NCI-H69 (cell line): ENCODE measurements at regions not wholly inside any gene's neighbourhood (a gene's known extent, or its start where the extent isn't known, plus 50 kb on each side); places are given as distances from the start of the nearest gene placed in this dataset.

ENCODE experiments used
- DNase-seq: peaks from one replicate; lab custom pipeline; 2025; lab: John Stamatoyannopoulos, UW

DNA sequence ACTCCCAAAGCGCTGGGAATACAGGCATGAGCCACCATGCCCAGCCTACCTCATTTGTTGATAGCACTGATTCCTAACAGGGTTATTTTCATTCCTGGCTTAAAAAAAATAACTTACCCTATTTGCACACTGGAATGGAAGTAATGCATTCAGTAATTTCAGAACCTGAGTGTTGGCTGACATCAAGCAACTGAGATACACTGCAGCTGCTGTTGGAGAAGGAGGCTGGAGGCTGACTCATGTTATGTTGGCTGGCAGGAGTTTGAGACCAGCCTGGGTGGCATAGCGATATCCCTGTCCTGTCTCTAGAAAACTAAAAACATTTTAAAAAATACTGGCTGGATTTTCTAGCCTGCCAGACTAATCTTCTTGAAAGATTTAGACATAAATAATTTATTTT, 385.1 kb upstream of the MEX3C start:
- no peak for DNase-seq

- DNase-seq: no peak
Observed at GRCh38 chr18:51588616-51589015, 391.1 kb upstream of the MEX3C start.

GRCh38 chr18:51593931-51594330, 396.4 kb upstream of the MEX3C start:
- DNase-seq: no peak

DNA sequence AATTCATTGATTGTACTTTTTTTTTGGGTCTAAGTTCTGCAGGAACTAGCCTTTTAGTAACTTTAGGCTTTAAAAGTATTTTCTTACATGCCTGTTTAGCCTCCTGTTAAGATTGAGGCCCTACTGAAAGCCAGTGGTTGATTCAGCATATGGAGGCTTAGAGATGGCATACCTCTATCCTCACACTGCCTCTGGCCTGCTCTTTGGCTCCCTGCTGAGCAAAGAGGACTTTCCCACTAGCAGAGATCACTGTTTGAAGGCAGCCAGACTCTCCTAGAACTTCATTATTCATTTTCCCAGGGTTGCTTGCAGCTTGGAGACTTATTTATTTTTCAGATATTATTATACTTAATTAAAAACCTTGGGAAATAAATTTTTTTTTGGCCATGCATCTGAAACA, 405.6 kb upstream of the MEX3C start:
- DNase-seq: peak; percentile 87

DNA sequence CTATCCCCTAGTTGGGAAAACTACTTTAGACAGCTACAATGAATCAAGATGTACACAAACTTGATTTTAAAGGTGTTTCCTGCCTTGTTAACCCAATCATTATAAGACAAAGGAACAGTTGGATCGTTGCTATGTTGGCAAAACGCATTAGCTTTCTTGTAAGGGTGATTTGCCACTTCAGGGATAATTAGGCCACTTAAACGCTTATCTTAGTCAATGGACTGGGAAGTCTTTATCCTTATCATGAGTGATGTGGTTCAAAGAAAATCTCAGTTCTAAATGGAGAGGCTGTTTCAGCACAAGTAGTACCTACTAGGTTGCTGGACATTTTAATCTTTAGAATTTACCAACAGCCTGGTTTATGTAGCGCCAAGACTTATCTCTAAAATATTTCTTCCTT, 406.1 kb upstream of the MEX3C start:
- peak; percentile 95 for DNase-seq

DNA sequence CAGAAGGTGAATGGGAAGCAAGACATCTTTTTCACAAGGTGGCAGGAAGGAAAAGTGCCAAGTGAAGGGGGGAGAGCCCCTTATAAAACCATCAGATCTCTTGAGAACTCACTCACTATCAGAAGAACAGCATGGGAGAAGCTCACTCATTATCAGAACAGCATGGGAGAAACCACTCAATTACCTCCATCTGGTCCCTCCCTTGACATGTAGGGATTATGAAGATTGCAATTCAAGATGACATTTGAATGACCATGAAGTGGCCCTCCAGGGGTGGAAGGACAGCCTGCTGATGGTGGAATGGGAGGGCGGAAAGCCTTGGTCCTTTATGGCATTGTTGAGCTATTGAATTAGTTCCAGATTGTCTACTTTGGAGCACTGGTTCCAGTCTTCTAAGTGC, 413.0 kb upstream of the MEX3C start:
- DNase-seq: peak; percentile 60

DNA sequence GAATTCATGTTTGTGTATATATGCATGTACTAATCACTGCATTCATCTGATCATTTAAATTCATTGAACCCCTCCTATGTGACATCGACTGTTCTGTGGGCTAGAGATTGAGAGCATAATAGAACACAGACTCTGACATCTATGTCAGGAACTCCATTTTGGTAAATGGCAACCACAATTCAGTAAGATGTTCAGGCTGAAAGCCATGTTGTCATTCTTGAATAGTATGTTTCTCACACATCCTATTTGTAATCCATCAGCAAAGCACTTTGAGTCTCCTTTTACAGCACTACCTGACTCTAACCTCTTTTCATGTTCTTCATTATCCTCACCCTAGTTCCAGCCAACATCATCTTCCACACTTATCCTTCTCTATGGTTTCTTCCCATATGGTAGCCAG, 413.8 kb upstream of the MEX3C start:
- no peak for DNase-seq

DNA sequence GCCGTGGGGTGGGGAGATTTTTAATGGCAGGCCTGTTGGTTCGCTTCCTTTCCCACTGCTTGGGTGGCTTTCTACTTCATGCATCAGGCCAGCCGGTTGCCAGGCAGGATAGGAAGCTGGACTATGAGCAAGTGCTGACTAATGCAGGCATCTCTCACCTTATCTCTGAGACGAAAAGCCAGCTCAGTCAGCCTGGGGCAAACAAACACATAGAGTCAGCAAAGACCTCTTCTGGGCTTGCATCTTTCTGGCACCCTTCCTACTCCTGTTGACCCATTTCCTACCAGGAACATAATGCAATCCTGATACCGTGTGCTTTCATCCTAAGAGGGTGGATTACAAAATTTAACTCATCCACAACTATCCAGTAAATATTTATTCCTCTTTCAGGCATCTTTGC, 416.6 kb upstream of the MEX3C start:
- peak; percentile 33 for DNase-seq

DNA sequence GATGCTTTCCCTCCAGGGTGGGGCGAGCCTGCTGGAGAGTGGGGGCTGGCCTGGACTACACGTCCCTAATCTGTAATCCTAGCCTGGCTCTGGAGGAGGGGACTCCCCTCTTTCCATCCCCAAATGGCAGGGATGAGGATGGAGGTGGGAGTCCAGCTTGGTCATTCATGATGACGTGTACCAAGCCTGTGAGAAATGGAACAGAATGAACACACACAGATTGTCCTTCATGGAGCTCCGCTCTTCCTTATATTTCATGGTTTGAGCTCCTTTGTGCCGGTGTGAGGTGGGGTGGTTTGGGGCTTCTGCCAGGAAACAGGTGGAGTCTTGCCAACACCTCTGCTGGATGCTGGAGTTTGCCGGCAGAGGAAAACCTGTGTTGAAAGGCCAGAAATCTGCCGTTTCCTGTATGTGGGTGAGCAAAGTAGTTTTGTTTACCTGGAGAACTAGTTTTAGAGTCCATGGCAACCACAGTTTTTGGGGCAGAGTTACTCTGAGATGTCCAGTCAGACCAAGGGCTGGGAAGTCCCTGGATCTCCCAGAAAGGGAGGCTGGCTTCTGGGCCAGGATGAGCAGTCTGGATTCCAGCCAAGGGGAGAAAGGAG, 417.6 kb upstream of the MEX3C start:
- peak; percentile 95 for DNase-seq

- DNase-seq: no peak
Observed at GRCh38 chr18:51617167-51617566, 419.7 kb upstream of the MEX3C start.

- peak; percentile 17 for DNase-seq
Observed at GRCh38 chr18:51617572-51618260, 420.2 kb upstream of the MEX3C start.

GRCh38 chr18:51619283-51619682, 421.8 kb upstream of the MEX3C start:
- DNase-seq: no peak

DNA sequence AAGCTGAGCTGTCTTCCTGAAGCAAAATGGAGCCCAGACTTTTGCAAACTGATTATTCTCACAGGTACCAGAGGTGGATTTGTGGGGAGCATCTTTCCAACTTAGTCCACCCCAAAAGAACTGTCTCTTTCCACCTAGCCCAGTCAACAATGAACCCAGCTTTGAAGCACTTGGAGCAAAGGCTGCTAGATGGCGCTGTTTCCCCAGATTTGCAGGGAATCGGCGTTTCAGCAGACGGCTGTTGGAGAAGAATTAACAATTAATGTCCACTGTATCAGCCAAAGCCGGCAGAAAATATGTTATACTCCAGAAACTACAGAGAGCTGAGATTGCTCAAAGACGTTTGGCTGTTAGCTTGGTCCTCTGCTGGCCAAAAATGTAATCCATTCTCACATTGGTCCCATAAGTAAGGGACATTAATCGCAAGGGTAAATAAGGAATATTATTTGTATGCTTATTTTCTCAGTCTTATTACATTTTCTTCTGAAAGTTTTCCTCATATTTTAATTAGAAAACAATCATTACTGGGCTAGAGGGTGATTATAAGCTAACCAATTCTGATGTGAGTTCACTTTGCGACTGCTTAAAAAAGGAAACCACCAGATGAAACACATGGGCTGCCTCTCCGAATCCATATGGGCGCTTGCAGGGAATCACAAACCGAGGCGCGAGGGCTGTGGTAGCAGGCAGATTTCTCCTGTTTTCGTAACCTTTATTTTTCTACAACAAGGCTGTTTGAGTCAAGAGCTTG, 423.8 kb upstream of the MEX3C start:
- DNase-seq: peak; percentile 94

- DNase-seq: peak; percentile 86
Observed at GRCh38 chr18:51621864-51622160, 424.3 kb upstream of the MEX3C start.

- peak; percentile 100 for DNase-seq
Observed at GRCh38 chr18:51622702-51623101, 425.2 kb upstream of the MEX3C start.

DNA sequence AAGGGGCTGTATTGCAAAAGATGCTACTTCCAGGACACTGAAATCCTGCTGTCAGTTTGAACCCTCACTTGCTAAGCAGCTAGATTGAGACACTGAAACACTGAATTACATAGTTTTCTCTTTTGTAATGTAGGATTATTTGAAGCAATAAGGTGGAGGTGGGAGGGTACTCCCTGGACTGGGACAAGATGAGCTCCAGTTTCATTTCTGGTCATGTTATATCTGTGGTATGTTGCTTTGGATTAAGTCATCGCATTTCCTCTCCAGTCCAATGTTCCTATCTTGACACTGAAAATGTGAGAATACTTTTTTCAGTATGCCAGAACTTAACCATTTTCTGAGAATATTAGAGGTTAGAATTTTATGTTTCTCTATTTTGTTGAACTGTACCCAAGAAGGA, 426.2 kb upstream of the MEX3C start:
- peak; percentile 62 for DNase-seq

GRCh38 chr18:51630706-51631105, 433.2 kb upstream of the MEX3C start:
- no peak for DNase-seq

DNA sequence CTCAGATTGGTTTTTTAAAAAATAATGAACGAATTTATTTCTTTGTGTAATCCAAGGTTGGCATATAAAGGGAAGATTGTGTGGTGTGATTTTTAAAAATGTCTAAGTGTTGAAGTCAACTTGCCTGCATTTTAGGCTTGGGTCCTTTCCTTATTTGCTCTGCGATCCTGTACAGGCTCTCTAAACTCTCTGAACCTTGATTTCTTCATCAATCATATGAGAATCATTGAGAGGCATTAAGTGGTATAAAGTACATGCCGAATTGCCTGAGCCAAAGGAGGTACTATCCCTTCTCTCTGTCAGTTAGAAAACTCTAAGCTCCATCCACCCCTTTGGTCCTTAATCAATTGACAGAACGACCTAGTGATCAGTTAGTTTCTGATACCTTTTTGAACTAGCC, 440.4 kb upstream of the MEX3C start:
- no peak for DNase-seq

DNA sequence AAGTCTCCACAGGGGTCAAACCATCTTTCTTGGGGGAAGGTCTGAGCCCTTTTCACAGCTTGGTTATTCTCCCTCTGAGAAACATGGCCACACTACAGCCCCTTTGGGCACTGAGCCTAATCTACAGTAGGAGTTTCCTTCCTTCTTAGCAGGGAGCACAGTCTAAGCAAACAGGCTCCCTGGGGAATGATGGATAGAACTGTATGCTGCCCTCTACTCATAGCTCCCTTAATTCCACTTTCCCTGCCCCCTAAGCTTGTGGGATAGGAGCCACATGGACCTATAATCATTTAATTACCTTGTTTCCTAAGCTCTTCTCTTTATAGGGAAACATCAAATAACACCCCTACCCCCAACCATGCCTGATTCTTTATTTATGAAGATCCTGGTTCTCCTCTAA, 442.1 kb upstream of the MEX3C start:
- peak; percentile 99 for DNase-seq

GRCh38 chr18:51643483-51643882, 446.0 kb upstream of the MEX3C start:
- DNase-seq: peak; percentile 86

GRCh38 chr18:51645607-51646006, 448.1 kb upstream of the MEX3C start:
- no peak for DNase-seq

DNA sequence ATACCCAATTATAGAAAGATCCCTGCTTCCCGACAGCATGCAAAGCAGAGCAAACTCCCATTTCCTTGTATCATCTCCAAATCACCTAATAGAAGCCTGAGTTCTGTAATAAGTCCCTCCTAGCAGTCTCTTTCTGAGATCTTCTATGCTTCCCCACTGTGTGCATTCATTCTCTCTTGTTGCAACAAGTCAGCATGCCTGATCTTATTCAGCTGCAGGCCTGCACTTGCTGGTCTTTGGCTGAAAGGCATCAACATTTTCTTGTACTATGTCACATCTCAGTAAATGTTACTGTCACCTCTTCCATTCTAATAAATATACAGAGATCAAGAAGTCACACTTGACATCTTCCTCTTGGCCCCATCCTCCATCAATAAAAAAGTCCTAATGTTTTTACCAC, 449.9 kb upstream of the MEX3C start:
- DNase-seq: no peak

DNA sequence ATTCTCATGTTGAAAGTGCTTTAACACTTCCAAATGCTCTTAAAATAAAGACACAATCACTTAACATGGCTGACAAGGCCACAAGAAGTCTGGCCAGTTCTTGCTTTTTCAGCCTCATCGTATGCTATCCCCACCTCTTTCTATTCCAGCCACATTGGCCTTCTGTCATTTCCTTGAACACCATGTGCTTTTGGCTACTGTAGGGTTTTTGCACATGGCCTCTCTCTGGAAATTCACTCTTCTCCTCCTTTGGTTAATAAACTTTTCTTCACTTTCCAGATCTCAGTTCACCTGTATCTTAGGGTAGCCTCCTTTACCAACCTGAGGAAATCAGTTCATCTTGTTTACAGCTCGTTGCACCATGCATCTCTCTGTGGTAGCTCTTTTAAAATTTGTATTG, 450.5 kb upstream of the MEX3C start:
- no peak for DNase-seq

GRCh38 chr18:51649796-51650195, 452.3 kb upstream of the MEX3C start:
- DNase-seq: no peak
